ENCODE measurements at regions not wholly inside any gene's neighbourhood (a gene's known extent, or its start where the extent isn't known, plus 50 kb on each side); places are given as distances from the start of the nearest gene placed in this dataset.
"Not testable (repeated sequence)": the region's sequence is repeated elsewhere in the genome, so short reads cannot be mapped to it uniquely, and the experiment has no call there.

- Mint-ChIP-seq H3K9me3 (peaks cover 0 to 7% (median 1%) of the 10 kb centered on the region in 5 donors), H3K4me3 (no peak overlapping the region), H3K4me1 (no peaks in the 10 kb centered on the region), H3K27me3 (no peaks in the 10 kb centered on the region), H3K36me3 (no peaks in the 10 kb centered on the region), H3K27ac (no peak overlapping the region)
- Histone ChIP-seq H3K4me1 (ENCODE audit: insufficient read depth, low read length) (no peaks in the 10 kb centered on the region), H3K36me3 (ENCODE audit: insufficient read depth, low read length) (no peaks in the 10 kb centered on the region), H3K27me3 (ENCODE audit: insufficient read depth, low read length, poor library complexity, severe bottlenecking) (no peaks in the 10 kb centered on the region), H3K9me3 (ENCODE audit: low read length) (no peaks in the 10 kb centered on the region), H3K27ac (ENCODE audit: low read depth, low read length) (no peak overlapping the region), H3K4me3 (ENCODE audit: low read length) (no peak overlapping the region)
- CTCF ChIA-PET = no interaction called here
- DNase-seq = no peak
- POLR2A ChIA-PET = no interaction called here
Observed at GRCh38 chr1:218930000-218930399, 243.7 kb upstream of the LYPLAL1 start.

GRCh38 chr1:218930472-218931241 is 243.0 kb upstream of the LYPLAL1 start:
- Mint-ChIP-seq H3K27ac (no peak overlapping the region), H3K27me3 (no peaks in the 10 kb centered on the region), H3K9me3 (peaks cover 0 to 7% (median 2%) of the 10 kb centered on the region in 5 donors), H3K4me3 (no peak overlapping the region), H3K36me3 (no peaks in the 10 kb centered on the region), H3K4me1 (no peaks in the 10 kb centered on the region)
- DNase-seq = no peak
- Histone ChIP-seq H3K9me3 (ENCODE audit: low read length) (no peaks in the 10 kb centered on the region), H3K4me1 (ENCODE audit: insufficient read depth, low read length) (no peaks in the 10 kb centered on the region), H3K36me3 (ENCODE audit: insufficient read depth, low read length) (no peaks in the 10 kb centered on the region), H3K4me3 (ENCODE audit: low read length) (no peak overlapping the region), H3K27me3 (ENCODE audit: insufficient read depth, low read length, poor library complexity, severe bottlenecking) (no peaks in the 10 kb centered on the region), H3K27ac (ENCODE audit: low read depth, low read length) (no peak overlapping the region)
- CTCF ChIA-PET = no interaction called here
- POLR2A ChIA-PET = no interaction called here

- no peaks in the 10 kb centered on the region for H3K9me3 ChIP-seq (ENCODE audit: low read length)
- no peak overlapping the region for H3K27ac ChIP-seq (ENCODE audit: low read depth, low read length)
- no peaks in the 10 kb centered on the region for H3K4me1 ChIP-seq (ENCODE audit: insufficient read depth, low read length)
- no peak overlapping the region for H3K4me3 ChIP-seq (ENCODE audit: low read length)
- ChIA-PET CTCF (no interaction called here), POLR2A (no interaction called here)
- no peaks in the 10 kb centered on the region for H3K36me3 Mint-ChIP-seq
- H3K27me3 Mint-ChIP-seq = no peaks in the 10 kb centered on the region
- H3K9me3 Mint-ChIP-seq = peaks cover 1 to 13% (median 4%) of the 10 kb centered on the region in 5 donors
- H3K27ac Mint-ChIP-seq = no peak overlapping the region
- H3K27me3 ChIP-seq (ENCODE audit: insufficient read depth, low read length, poor library complexity, severe bottlenecking) = no peaks in the 10 kb centered on the region
- H3K4me3 Mint-ChIP-seq = no peak overlapping the region
- no peak for DNase-seq
- H3K4me1 Mint-ChIP-seq = no peaks in the 10 kb centered on the region
- no peaks in the 10 kb centered on the region for H3K36me3 ChIP-seq (ENCODE audit: insufficient read depth, low read length)
Observed at GRCh38 chr1:218931324-218931723, 242.4 kb upstream of the LYPLAL1 start.

GRCh38 chr1:218933513-218933912 is 240.2 kb upstream of the LYPLAL1 start:
- no peak overlapping the region for H3K4me3 ChIP-seq (ENCODE audit: low read length)
- no peaks in the 10 kb centered on the region for H3K4me1 Mint-ChIP-seq
- H3K9me3 ChIP-seq (ENCODE audit: low read length) = no peaks in the 10 kb centered on the region
- H3K27me3 Mint-ChIP-seq = no peaks in the 10 kb centered on the region
- H3K27me3 ChIP-seq (ENCODE audit: insufficient read depth, low read length, poor library complexity, severe bottlenecking) = no peaks in the 10 kb centered on the region
- H3K36me3 Mint-ChIP-seq = no peaks in the 10 kb centered on the region
- H3K4me1 ChIP-seq (ENCODE audit: insufficient read depth, low read length) = no peaks in the 10 kb centered on the region
- no peak overlapping the region for H3K27ac Mint-ChIP-seq
- H3K4me3 Mint-ChIP-seq = no peak overlapping the region
- no peak overlapping the region for H3K27ac ChIP-seq (ENCODE audit: low read depth, low read length)
- no peak for DNase-seq
- POLR2A ChIA-PET = no interaction called here
- CTCF ChIA-PET = no interaction called here
- H3K9me3 Mint-ChIP-seq = peaks cover 3 to 14% (median 8%) of the 10 kb centered on the region in 5 donors
- H3K36me3 ChIP-seq (ENCODE audit: insufficient read depth, low read length) = no peaks in the 10 kb centered on the region

DNA sequence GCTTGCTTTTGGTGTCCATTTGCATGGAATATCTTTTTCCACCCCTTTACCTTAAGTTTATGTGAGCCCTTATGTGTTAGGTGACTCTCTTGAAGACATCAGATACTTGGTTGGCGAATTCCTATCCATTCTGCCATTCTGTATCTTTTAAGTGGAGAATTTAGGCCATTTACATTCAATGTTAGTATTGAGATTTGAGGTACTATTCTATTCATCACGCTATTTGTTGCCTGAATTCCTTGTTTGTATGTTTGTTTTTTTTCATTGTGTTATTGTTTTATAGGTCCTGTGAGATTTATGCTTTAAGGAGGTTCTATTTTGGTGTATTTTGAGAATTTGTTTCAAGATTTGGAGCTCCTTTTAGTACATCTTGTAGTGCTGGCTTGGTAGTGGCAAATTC is 238.3 kb upstream of the LYPLAL1 start:
- H3K9me3 ChIP-seq (ENCODE audit: low read length); H3K27me3 ChIP-seq (ENCODE audit: insufficient read depth, low read length, poor library complexity, severe bottlenecking); H3K27me3 Mint-ChIP-seq; H3K27ac ChIP-seq (ENCODE audit: low read depth, low read length); CTCF ChIA-PET; H3K27ac Mint-ChIP-seq; H3K4me1 Mint-ChIP-seq; H3K36me3 ChIP-seq (ENCODE audit: insufficient read depth, low read length); H3K4me3 Mint-ChIP-seq; H3K36me3 Mint-ChIP-seq; H3K4me1 ChIP-seq (ENCODE audit: insufficient read depth, low read length); H3K4me3 ChIP-seq (ENCODE audit: low read length); DNase-seq; POLR2A ChIA-PET: not testable (repeated sequence)
- peaks cover 7 to 11% (median 8%) of the 10 kb centered on the region in 5 donors for H3K9me3 Mint-ChIP-seq

DNA sequence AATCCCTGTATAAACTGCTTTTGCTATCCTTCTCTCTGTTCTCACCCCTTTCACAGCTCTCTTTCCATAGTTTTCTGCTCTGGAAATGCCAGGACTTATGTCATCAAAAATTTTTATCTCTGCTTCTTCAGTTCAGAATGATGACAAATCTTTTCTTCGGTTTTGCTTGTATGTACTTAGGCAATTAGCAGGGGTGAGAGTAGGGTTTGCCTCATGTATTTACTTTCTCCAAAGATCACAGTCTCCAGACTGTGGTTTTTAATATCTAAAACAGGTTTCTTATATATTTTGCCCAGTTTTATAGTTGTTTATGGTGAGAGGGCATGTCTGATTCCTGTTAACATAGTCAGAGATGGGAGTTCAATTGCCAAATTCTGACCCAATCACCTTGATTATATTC is 235.4 kb upstream of the LYPLAL1 start:
- POLR2A ChIA-PET = no interaction called here
- Mint-ChIP-seq H3K36me3 (no peaks in the 10 kb centered on the region), H3K4me3 (no peak overlapping the region), H3K27me3 (no peaks in the 10 kb centered on the region), H3K27ac (no peak overlapping the region), H3K9me3 (peaks cover 7 to 11% (median 7%) of the 10 kb centered on the region in 5 donors), H3K4me1 (no peaks in the 10 kb centered on the region)
- CTCF ChIA-PET = no interaction called here
- Histone ChIP-seq H3K27ac (ENCODE audit: low read depth, low read length) (no peak overlapping the region), H3K27me3 (ENCODE audit: insufficient read depth, low read length, poor library complexity, severe bottlenecking) (no peaks in the 10 kb centered on the region), H3K4me1 (ENCODE audit: insufficient read depth, low read length) (no peaks in the 10 kb centered on the region), H3K4me3 (ENCODE audit: low read length) (no peak overlapping the region), H3K36me3 (ENCODE audit: insufficient read depth, low read length) (no peaks in the 10 kb centered on the region), H3K9me3 (ENCODE audit: low read length) (no peaks in the 10 kb centered on the region)
- no peak for DNase-seq

DNA sequence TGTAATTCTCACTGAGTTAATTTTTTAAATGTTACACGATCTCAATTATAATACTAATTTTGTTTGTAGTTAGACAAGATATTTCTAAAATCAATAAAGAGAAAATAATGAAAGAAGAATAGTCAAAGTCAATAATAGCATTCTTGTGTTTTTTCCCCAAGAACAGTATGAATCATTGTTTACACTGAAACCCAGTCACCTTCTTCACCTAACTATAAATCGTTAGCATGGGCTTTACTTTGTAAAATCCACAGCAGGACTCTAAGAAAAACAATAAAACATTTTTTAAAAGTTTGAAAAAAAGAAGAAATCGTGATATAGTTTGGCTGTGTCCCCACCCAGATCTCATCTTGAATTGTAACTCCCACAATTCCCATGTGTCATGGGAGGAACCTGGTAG is 234.6 kb upstream of the LYPLAL1 start:
- no peak overlapping the region for H3K27ac Mint-ChIP-seq
- Histone ChIP-seq H3K4me3 (ENCODE audit: low read length) (no peak overlapping the region), H3K4me1 (ENCODE audit: insufficient read depth, low read length) (no peaks in the 10 kb centered on the region), H3K9me3 (ENCODE audit: low read length) (no peaks in the 10 kb centered on the region), H3K36me3 (ENCODE audit: insufficient read depth, low read length) (no peaks in the 10 kb centered on the region), H3K27me3 (ENCODE audit: insufficient read depth, low read length, poor library complexity, severe bottlenecking) (no peaks in the 10 kb centered on the region), H3K27ac (ENCODE audit: low read depth, low read length) (no peak overlapping the region)
- H3K9me3 Mint-ChIP-seq = peaks cover 7 to 11% (median 7%) of the 10 kb centered on the region in 5 donors
- H3K4me3 Mint-ChIP-seq = no peak overlapping the region
- no peaks in the 10 kb centered on the region for H3K27me3 Mint-ChIP-seq
- CTCF ChIA-PET = no interaction called here
- H3K36me3 Mint-ChIP-seq = no peaks in the 10 kb centered on the region
- H3K4me1 Mint-ChIP-seq = no peaks in the 10 kb centered on the region
- no peak for DNase-seq
- POLR2A ChIA-PET = no interaction called here

GRCh38 chr1:218942431-218942830 is 231.2 kb upstream of the LYPLAL1 start:
- ChIA-PET CTCF (no interaction called here), POLR2A (no interaction called here)
- no peak overlapping the region for H3K27ac Mint-ChIP-seq
- no peaks in the 10 kb centered on the region for H3K36me3 ChIP-seq (ENCODE audit: insufficient read depth, low read length)
- H3K27me3 Mint-ChIP-seq = no peaks in the 10 kb centered on the region
- no peaks in the 10 kb centered on the region for H3K36me3 Mint-ChIP-seq
- H3K9me3 ChIP-seq (ENCODE audit: low read length) = no peaks in the 10 kb centered on the region
- DNase-seq = no peak
- no peaks in the 10 kb centered on the region for H3K4me1 Mint-ChIP-seq
- H3K27me3 ChIP-seq (ENCODE audit: insufficient read depth, low read length, poor library complexity, severe bottlenecking) = no peaks in the 10 kb centered on the region
- H3K4me3 Mint-ChIP-seq = no peak overlapping the region
- H3K9me3 Mint-ChIP-seq = peaks cover 3 to 8% (median 5%) of the 10 kb centered on the region in 5 donors
- no peak overlapping the region for H3K4me3 ChIP-seq (ENCODE audit: low read length)
- H3K4me1 ChIP-seq (ENCODE audit: insufficient read depth, low read length) = no peaks in the 10 kb centered on the region
- H3K27ac ChIP-seq (ENCODE audit: low read depth, low read length) = no peak overlapping the region

DNA sequence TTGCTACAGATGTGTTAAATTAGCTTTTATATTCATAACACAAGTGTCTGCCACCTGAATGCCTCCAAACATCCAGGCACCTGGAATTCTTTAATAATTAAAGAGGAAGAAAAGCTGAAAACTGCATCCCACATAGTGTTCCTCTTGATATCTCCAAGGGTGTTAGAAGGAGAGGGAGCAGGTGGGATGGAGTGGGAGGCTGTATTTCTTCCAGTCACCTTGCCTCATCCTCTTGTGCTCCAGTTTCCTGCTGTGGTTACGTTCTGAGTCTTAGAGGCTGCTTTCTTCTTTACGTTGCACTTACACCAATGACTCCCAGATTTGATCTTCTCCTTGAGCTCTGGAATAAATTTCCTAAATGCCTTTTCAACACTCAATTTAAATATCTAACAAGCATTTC is 230.3 kb upstream of the LYPLAL1 start:
- no peak for DNase-seq
- Histone ChIP-seq H3K4me1 (ENCODE audit: insufficient read depth, low read length) (no peaks in the 10 kb centered on the region), H3K9me3 (ENCODE audit: low read length) (no peaks in the 10 kb centered on the region), H3K4me3 (ENCODE audit: low read length) (no peak overlapping the region), H3K27me3 (ENCODE audit: insufficient read depth, low read length, poor library complexity, severe bottlenecking) (no peaks in the 10 kb centered on the region), H3K27ac (ENCODE audit: low read depth, low read length) (no peak overlapping the region), H3K36me3 (ENCODE audit: insufficient read depth, low read length) (no peaks in the 10 kb centered on the region)
- H3K36me3 Mint-ChIP-seq = no peaks in the 10 kb centered on the region
- ChIA-PET CTCF (no interaction called here), POLR2A (no interaction called here)
- H3K9me3 Mint-ChIP-seq = peaks cover 3 to 8% (median 5%) of the 10 kb centered on the region in 5 donors
- no peak overlapping the region for H3K4me3 Mint-ChIP-seq
- no peak overlapping the region for H3K27ac Mint-ChIP-seq
- H3K27me3 Mint-ChIP-seq = no peaks in the 10 kb centered on the region
- no peaks in the 10 kb centered on the region for H3K4me1 Mint-ChIP-seq
